NCI-H1436 treated with DMSO at 0.1 percent for 48 hours (cell line): ENCODE measurements at regions not wholly inside any gene's neighbourhood (a gene's known extent, or its start where the extent isn't known, plus 50 kb on each side); places are given as distances from the start of the nearest gene placed in this dataset.

Experiments used
- DNase-seq: peaks from one replicate; lab custom pipeline; 2025; lab: John Stamatoyannopoulos, UW

DNA sequence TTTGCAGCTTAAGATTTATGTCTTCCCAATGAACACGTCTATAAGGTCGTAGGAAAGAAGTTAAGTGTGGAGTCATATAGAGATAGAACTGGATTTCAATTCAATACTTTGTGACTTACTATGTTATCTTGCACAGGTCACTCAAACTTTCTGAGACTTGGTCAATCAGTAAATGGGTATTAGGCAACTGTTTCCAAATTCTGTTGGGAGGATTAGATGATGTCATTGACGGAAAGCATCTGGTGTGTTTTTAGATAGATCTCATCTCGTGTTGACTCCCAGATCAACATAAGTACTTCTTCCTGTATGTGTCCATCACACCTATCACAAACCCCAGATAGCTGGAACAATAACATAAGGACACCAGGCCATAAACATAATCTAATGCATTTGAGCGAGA lies 771.1 kb upstream of the FANCL start:
- DNase-seq: no peak

DNA sequence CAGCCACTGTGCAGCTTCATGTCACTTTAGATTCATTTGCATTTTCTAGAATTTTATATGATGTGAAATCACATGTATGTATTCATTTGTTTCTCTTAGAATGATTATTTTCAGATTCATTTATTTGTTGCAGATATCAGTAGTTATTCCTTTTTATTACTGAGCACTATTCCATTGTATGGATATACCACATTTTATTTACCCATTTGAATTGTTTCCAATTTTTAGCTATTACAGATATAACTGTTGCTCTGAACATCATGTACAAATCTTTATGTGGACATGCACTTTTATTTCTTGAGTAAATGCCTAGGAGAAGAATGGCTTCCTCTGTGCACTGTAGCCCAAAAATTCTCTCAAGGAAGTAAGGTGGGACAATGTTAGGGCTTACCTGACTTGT lies 767.8 kb upstream of the FANCL start:
- DNase-seq: no peak

DNA sequence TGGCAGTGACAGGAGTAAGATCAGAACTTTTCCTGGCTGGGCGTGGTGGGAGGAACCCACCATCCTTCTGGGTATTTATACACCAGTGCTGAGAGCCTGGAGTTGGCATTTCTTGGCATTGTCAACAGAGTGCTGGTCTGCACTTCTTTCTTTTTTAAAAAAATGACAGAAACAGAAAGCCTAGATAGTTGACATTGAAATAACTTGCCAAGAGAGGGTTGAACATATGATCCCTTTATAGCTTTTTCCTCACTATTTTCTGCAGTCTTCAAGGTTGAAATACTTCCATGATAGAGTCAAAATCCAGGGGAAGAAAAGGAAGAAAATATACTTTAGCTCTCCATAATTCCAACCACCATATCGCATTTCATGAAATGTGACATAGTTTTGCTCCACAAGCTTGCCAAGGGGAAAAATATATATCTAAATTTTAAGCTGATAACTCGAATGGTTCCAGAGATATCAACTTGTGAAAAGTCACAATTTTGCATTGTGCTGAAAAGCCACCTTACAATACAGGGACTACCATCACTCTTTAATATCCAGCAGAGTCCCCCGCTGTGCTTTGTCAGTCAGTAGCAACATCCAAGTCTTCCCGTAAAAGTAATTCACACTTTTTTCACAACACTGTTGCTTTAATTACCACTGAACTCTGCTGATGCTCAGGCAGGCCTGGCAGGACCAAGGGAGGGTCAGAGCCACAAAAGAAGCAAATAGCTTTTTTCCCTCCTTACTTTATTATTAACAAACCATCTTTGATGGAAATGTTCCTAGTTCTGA lies 764.9 kb upstream of the FANCL start:
- no peak for DNase-seq

DNA sequence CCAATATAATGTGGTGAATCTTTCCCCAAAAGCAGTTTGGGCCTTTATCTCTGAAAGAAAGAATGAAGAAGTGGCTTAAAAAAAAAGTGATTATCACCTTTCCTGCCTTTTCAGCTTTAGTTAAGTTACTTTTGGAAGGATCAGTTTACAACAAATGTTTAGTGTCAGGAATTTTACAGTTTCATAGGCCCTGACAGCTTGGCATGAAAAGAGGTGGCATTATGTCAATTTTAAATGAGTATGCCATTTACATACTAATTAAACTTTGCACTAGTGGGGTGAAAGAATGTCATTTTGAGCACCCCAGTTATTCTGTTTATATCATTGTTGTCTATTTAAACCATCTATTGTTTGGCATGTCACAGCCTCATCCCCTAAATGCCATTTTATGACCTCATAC lies 763.5 kb upstream of the FANCL start:
- no peak for DNase-seq

DNA sequence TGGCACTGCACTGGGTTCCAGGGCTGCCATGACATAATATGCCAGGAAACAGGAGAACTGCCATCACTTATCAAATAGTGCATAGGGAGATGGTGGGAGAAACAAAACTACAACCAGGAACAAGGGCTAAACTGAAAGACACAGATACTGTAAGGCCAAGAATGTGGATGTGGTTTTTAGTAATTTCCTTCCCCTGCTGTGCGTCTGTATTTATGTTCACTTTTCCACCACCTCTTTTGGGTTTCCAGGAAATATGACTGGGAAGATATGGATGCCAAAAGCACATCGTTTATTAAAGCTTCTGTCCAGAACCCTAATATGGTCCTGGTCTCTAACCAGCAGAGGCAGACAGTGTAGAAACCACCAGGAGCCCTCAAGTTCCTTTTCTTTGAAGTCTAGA lies 759.7 kb upstream of the FANCL start:
- no peak for DNase-seq

DNA sequence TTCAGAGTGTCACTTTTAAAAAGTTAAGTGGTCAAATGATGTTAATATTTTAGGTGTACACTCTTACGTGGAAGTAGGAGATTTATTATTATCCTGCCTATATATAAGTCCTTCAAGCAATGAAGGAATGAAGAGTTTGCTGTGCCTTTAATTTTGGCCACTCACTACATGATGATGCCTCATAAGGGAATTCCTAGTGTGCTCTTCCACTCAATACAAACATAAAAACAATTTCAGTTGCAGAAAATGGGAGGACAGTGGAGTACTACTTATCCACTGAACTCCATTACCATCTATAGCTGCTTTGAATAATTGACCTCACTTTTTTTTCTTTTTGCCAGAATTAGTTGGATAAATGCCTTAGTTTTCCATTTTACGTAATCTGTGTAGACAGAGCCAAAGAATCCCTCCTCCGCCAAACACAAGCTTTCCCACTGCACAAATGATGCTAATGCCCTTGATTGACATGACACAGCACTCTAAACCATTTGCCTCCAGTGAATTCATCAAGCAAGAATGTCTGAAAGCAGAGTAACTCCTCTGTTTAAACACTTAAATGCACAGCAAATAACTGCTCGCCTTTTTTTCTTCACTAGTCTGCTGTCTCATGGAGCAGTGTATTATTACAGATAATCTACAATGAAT lies 751.1 kb upstream of the FANCL start:
- peak; percentile 44 for DNase-seq

DNA sequence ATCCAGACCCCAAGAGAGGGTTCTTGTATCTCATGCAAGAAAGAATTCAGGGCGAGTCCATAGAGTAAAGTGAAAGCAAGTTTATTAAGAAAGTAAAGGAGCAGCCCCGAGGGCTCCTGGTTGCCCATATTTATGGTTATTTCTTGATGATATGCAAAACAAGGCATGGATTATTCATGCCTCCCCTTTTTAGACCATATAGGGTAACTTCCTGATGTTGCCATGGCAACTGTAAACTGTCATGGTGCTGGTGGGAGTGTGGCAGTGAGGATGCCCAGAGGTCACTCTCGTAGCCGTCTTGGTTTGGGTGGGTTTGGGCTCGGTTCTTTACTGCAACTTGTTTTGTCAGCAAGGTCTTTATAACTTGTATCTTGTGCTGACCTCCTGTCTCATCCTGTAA lies 750.2 kb upstream of the FANCL start:
- no peak for DNase-seq

DNA sequence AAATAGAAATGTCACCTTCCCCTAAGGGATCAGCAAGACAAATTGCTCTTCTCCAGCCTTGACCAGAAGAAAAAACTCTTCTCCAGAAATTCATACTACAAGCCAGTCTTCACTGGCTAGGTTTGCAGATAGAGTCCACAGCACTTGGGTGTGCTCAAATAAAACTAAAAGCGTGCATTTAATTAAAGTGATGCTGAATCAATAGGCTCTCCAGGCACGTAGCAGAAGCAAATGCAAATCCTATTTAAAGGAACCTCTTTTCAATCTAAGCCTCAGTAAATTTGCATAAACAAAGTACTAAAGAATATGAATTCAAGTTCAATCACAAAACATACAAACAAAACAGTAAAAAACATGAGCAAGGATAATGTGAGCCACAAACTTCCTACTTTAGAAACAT lies 744.4 kb upstream of the FANCL start:
- DNase-seq: no peak

DNA sequence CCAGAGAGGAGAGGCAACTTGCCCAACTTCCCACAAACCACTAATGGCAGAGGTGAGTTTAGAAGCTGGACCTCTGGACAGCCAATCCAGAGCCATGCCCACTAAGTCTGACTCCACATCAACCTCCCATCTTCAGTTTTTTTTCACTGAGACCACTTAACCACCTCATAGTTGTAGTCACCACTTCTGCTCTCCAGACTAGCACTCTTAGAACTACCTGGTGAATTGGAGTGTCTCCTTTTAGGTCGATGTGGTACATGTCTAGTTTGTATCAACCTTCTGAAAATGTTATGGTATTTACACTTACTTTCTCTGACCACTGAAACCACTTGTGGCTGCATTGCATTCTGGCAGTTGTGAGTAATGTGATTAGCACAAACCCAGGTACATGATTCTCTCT lies 743.6 kb upstream of the FANCL start:
- DNase-seq: no peak

DNA sequence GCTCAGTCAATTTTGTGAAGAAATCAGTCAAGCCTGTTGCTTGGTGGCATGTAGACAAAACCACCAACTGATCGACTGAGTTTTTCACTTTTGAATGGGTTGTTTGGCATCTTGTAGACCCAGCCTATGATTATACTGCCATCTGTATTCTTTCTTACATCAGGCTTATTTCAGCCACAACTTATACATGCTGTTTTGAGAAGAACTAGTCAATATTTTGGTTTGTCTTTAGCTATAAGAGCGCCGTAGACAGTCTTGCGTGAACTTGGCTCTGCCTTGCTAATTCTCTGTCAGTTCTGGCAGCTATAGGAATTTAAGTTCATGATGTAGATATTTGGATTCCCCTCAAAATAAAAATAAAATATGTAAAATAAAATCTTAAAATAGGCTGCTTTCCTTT lies 742.0 kb upstream of the FANCL start:
- no peak for DNase-seq

DNA sequence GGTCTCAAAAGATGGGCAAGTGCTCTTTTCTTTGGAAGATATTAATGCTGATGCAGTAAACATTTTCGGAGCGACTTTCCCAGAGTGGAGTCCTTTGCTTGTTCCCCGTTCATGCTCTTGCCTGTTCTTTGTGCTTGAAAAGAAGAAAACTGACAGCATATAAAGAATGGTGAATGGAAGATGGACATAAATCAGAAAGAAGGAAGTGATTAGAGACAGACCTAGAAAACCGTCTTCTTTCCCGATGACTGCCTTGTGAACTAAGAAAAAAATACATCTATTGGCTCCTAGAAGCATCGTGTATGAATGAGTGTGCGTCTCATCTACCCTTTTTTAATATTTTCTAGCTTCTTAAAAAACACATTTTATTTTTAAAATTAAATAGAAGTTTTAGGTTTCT lies 740.1 kb upstream of the FANCL start:
- no peak for DNase-seq

DNA sequence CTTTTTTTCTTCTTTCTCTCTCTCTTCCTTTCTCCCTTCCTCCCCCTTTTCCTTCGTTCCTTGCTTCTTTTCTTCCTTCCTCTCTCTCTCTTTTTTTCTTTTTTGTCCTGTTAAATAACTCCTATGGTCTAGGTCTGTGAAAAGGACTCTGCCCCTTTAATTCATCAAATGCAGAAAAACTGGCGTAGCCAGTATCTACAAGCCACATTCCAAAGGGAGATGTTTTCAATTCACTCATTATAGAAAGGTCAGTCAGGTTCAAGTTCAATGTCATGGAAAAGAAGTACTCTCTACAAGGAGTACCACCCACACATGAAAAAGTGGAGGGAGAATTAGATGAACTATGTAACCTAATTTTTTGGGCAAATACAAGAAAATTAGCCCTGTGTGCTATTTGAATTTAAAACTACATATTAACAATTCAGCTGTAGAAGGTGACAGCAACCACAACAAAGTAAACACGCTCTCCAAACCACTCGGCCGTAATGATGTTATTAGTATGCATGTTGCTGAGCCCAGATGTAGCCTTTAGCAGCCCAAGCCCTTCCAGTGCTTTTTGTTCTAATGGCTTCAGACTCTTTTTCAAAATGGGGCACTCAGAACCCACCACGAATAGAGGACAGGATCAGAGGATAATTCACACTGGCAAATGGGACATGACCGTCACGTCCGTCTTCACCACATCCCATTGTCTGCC lies 735.4 kb upstream of the FANCL start:
- DNase-seq: no peak

DNA sequence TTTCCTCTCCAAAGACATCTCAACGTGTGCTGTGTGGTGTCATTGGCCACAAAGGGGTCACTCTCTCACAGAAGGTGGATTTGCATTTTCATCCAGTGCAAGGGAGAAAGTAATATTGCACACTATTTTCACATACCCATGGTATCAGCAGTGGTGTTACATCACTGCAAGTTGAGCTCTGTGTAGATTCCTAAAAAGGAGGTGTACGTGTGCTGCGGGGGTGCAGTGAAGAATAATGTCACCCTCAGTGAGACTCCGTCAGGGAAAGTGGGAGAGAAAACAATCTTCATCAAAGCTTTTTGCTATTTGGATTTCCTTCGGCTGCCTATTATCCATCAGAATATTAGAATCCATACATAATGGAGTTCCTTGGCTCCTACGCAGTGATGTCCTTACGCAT lies 733.8 kb upstream of the FANCL start:
- DNase-seq: no peak

DNA sequence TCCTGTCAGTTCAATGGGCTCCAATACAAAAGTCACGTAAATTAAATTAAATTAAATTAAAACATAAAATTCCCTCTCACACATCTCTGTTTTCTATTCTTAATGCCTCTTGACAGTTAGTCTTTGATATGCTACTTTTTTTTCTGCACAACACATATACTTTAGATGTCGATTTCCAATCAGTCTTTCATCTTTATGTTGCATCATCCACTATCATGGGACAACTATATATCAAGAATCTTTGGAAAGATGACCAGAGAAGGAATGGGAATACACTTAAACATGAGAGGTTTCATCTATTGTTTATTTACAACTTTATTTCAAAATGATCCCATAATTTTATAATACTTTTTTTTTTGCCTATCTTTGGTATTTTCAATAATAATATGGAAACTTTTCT lies 733.3 kb upstream of the FANCL start:
- DNase-seq: no peak

DNA sequence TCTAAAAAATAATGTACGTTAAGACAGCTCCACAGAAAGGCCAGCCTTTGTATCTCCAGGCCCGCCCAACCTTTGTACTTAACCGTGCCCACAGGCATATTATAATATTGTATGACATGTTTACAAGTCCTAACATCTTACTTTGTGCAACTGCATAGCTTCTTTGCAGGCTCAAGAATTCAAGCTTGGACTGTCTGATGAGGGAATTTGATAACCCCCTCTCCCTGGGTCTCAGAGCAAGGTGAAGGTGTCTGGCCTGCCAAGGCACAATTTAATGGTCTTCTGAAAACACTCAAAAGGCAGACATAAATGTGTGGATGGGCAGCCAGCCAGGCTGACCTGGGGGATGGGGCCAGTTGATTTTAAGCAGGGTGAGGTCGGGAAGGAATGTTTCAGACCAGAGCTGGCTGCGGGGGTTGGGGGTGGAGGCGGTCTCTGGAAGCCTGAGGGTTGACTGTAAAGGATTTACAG lies 732.7 kb upstream of the FANCL start:
- no peak for DNase-seq

DNA sequence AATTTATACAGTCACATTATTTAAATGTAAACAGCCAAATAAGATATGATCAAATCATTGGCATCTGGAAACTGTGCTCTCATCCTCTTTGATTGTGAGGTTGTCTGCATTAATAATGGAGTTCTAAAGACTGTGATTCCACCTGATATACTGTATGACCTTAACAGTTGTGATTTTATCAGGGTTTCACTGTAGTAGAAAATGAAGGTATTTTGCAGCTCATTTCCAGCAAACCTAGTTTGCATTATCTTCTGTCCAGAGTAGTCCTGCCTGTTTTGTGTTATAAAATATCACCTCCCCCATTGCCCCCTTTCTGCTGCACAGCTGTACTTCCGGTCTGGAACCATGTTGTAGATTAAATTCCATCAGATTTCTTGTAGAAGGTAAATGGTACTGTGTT lies 731.6 kb upstream of the FANCL start:
- no peak for DNase-seq

DNA sequence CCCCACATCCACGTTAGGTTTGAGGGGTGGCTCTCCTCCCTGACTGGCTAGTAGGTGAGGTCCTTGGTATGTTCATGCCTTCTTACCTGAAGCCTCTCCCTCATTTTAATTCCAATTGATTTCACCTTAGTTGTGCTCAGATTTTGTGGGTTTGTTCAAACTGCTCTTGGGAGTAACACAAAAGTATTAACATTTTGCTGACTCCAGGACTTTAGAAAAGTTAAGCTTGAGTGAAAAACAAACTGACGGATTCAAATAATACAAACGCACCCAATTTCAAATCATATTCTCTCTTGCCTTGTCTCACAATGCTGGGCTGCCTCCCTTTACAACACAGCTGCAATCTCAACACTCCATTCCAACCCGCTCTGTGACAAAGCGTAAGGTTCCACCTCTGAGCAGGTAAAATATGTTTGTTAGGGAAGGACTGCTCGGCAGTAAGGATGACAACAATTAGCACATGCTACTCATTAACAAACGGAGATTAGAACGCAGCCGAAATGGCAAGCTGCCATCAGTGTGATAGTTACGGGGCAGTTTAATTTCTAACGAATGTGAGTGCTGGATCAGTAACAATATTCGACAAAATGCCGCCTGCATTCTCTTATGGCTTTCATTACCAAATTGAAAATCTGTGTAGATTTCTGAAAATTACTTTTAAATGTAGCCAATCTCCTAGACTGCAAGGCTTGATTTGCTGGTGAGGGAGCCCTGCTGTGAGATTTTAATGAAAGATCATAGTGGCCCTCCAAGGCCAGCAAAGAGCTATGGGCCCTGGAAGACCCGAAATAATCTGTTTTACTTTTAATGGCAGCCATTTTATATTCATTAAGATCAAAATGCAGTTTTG lies 730.6 kb upstream of the FANCL start:
- DNase-seq: no peak

DNA sequence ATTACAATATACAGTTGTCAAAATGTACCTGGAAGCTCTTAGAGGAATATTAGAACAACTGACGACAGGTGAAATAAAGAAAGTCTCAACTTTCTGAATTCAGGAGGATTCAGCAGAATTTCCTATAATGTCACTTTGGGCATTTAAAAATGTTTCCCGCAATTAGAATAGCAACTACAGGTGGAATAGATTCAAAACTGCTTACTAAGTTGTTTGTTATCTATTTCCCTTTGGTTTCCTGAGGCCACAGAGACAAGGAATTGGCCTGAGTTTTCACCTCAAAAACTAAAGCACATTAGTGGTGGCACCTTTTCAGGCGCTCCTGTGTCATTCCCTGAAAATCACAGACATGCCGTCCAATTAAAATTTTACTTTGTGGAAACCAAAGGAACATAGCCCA lies 729.2 kb upstream of the FANCL start:
- no peak for DNase-seq

DNA sequence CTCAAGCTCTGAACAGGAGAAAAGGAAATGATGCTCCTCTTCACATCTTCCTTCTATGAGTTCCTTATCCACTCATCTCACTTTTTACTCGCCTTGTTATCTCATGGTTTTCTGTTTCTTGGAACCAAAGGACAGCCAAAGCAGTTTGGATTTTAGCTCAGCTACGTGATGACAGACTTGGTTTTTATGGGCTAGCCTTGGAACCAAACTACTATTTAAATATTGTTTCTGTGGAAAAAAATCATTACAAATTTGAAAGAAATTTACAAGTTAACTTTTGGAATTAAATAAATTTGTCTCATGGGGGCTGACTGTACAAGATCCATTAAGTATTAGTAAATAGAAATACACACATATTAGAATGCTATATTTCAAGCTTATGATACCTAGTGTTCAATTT lies 727.8 kb upstream of the FANCL start:
- no peak for DNase-seq

DNA sequence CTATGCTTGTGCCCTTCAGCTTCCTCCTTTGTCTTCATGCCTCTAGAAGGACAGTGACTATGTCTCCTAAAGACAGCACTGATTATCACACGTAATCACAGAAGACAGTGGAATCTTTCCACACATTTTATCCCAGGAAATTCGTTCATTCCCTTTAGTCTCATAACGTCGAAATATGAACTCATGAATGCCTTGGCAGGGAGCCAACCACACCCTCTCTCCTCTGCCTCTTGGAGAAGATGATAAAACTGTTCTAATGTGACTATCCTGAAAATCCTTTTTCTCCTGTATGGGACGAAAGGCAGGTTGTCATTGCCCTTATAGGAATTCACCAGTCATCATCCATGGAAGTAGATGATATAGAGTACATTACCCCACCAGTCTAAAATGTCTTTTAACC lies 726.6 kb upstream of the FANCL start:
- no peak for DNase-seq

DNA sequence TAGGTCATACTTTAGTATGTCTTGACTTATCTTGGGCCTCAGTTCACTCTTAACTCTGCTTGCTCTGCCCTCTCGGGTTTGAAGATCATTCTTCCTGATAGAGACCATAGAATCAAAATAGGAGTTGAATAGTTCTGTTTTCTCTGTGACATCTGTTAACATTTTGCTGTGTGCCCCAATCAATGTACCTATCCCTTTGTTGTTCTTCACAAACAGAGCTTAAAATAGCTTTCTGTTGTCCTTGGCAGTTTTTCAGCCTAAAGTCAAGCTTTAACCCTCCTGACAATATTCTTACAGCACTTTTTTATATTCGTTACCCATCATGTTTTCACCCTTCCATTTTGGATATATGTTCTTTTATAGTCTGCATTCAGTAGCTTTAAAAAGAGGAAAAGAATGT lies 724.5 kb upstream of the FANCL start:
- no peak for DNase-seq

DNA sequence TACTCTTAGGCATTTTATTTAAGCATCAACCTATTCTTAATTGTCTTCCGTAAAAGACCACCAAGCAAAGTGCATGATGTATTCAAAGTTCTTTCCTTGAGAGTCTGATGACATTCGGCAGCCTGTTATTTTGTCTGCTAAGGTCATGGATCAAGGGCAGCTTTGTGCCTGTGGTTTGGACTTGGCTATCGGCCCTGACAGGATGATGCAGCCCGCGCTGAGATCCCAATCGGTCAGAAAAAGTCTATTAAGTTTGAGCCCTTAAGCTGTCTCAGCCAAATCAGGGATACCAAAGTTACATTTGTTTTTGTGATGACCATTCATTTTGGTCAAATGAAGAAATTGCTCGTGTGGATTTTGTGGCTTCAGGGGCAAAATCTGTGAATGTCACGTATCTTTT lies 718.9 kb upstream of the FANCL start:
- DNase-seq: no peak
